ENCODE measurements at regions not wholly inside any gene's neighbourhood (a gene's known extent, or its start where the extent isn't known, plus 50 kb on each side); places are given as distances from the start of the nearest gene placed in this dataset.

DNA sequence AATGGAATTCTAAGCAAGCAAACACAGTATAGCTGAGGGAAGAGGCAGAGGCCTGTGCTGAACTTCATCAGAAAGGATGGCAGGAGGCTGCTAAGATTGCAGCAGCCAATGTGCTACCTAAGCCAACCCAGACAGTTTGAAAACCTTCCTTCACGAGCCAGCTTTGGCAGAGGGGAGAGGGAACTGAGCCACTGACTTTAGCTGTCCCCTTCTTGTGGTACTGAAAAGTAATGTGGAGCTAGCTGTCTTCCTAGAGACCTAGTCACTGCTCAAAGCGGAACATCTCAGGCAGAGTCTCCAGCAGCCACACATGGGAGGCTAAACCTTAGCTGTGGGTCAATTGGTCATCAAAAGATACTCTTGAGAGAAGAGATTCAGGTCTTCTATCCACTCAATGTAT lies 419.0 kb downstream of the FBXO15 start:
- no peak overlapping the region for H3K27ac ChIP-seq
- H3K27me3 ChIP-seq = no peaks in the 10 kb centered on the region
- H3K36me3 ChIP-seq = no peaks in the 10 kb centered on the region
- H3K4me3 ChIP-seq = no peak overlapping the region
- DNase-seq = no peak
- intact Hi-C loops (cut with DNase I) = no loop called here
- H3K4me1 ChIP-seq (ENCODE audit: insufficient read depth) = no peaks in the 10 kb centered on the region
- WGBS, 3 donors = 46 to 53% (median 51%) methylated on average over 2 of the region's 2 CpGs
- TF ChIP-seq POLR2A (IDR thresholded peaks at IDR 0.05) = no peak
- no peak for TF ChIP-seq EP300 (IDR thresholded peaks at IDR 0.05)
- TF ChIP-seq CTCF (IDR thresholded peaks at IDR 0.05) = no peak
- H3K9me3 ChIP-seq = no peaks in the 10 kb centered on the region

- TF ChIP-seq EP300 (IDR thresholded peaks at IDR 0.05) (no peak), POLR2A (IDR thresholded peaks at IDR 0.05) (no peak), CTCF (IDR thresholded peaks at IDR 0.05) (no peak)
- intact Hi-C loops (cut with DNase I) = no loop called here
These were observed 422.7 kb downstream of the FBXO15 start for GRCh38 chr18:73724958-73725357.

DNA sequence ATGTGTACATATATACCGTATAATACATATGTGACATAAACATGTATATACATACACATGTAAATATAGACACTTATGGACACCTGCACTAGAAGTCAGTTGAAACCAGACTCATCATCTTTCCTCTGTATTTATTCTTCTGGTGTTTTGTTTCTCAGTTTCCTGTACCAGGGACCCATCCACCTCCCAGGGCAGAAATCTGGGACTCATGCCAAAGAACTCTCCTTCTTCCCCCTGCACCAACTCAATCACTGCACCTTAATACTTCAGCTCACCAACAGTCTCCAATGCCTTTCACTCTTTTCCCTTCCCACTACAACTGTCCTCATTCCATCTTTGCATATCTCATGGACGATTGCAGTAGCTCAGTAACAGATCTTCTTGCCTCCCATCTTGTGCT lies 428.0 kb downstream of the FBXO15 start:
- no peaks in the 10 kb centered on the region for H3K9me3 ChIP-seq
- intact Hi-C loops (cut with DNase I) = no loop called here
- 68 to 77% (median 72%) methylated on average over 2 of the region's 2 CpGs for WGBS, 3 donors
- H3K4me3 ChIP-seq = no peak overlapping the region
- no peak overlapping the region for H3K27ac ChIP-seq
- H3K27me3 ChIP-seq = no peaks in the 10 kb centered on the region
- TF ChIP-seq CTCF (IDR thresholded peaks at IDR 0.05) = no peak
- TF ChIP-seq EP300 (IDR thresholded peaks at IDR 0.05) = no peak
- TF ChIP-seq POLR2A (IDR thresholded peaks at IDR 0.05) = no peak
- H3K36me3 ChIP-seq = no peaks in the 10 kb centered on the region
- DNase-seq = no peak
- H3K4me1 ChIP-seq (ENCODE audit: insufficient read depth) = no peaks in the 10 kb centered on the region

More at GRCh38 chr18:73724958-73725357, 422.7 kb downstream of the FBXO15 start:
- no peak for DNase-seq
- no peaks in the 10 kb centered on the region for H3K9me3 ChIP-seq
- H3K27ac ChIP-seq = no peak overlapping the region
- H3K36me3 ChIP-seq = no peaks in the 10 kb centered on the region
- H3K4me1 ChIP-seq (ENCODE audit: insufficient read depth) = no peaks in the 10 kb centered on the region
- no peaks in the 10 kb centered on the region for H3K27me3 ChIP-seq
- no peak overlapping the region for H3K4me3 ChIP-seq

- WGBS, 3 donors = 83 to 90% (median 86%) methylated on average over 1 of the region's 1 CpG
- Histone ChIP-seq H3K27me3 (no peaks in the 10 kb centered on the region), H3K27ac (no peak overlapping the region), H3K4me1 (ENCODE audit: insufficient read depth) (no peaks in the 10 kb centered on the region), H3K4me3 (no peak overlapping the region), H3K9me3 (no peaks in the 10 kb centered on the region), H3K36me3 (no peaks in the 10 kb centered on the region)
- TF ChIP-seq CTCF (IDR thresholded peaks at IDR 0.05) (no peak), EP300 (IDR thresholded peaks at IDR 0.05) (no peak), POLR2A (IDR thresholded peaks at IDR 0.05) (no peak)
- intact Hi-C loops (cut with DNase I) = no loop called here
- DNase-seq = no peak
These were observed 430.1 kb downstream of the FBXO15 start for GRCh38 chr18:73717570-73717969.

- intact Hi-C loops (cut with DNase I) = no loop called here
- Histone ChIP-seq H3K36me3 (no peaks in the 10 kb centered on the region), H3K9me3 (no peaks in the 10 kb centered on the region), H3K27me3 (no peaks in the 10 kb centered on the region), H3K4me1 (ENCODE audit: insufficient read depth) (no peaks in the 10 kb centered on the region), H3K4me3 (no peak overlapping the region), H3K27ac (no peak overlapping the region)
- 8 to 33% (median 9%) methylated on average over 20 of the region's 20 CpGs for WGBS, 3 donors
- TF ChIP-seq CTCF (IDR thresholded peaks at IDR 0.05) = no peak
- no peak for TF ChIP-seq EP300 (IDR thresholded peaks at IDR 0.05)
- TF ChIP-seq POLR2A (IDR thresholded peaks at IDR 0.05) = no peak
- no peak for DNase-seq
These were observed 432.4 kb downstream of the FBXO15 start for GRCh38 chr18:73715210-73715670.
